Activated CD4-positive, alpha-beta T cell treated with anti-CD3 and anti-CD28 coated beads, Interleukin-2, amount 10 ng/mL, durations not matched to agents 7 days and 5 days (primary cell): ENCODE measurements at regions not wholly inside any gene's neighbourhood (a gene's known extent, or its start where the extent isn't known, plus 50 kb on each side); places are given as distances from the start of the nearest gene placed in this dataset.

Experiments
- CTCF ChIA-PET: fragments of 350-600 bp; sonication (Branson Sonifier 250); formaldehyde crosslinking; loops from one replicate; lab custom pipeline; 2021; ENCODE audit warnings: antibody characterized with exemption; lab: Charles Lee
- POLR2A ChIA-PET: fragments of 350-600 bp; sonication (Branson Sonifier 250); formaldehyde crosslinking; loops from one replicate; lab custom pipeline; 2021; ENCODE audit warnings: antibody characterized with exemption; lab: Charles Lee
- DNase-seq: peaks from one replicate; pipeline ENCODE4 v3.0.0-alpha.2; 2020
- H3K27ac Mint-ChIP-seq: one replicate; pipeline ENCODE4 v1.8.0; 2021; ENCODE audit warnings: mild to moderate bottlenecking, moderate library complexity, mixed read lengths
- H3K27me3 Mint-ChIP-seq: one replicate; pipeline ENCODE4 v1.8.0; 2021; ENCODE audit warnings: mixed read lengths
- H3K36me3 Mint-ChIP-seq: one replicate; pipeline ENCODE4 v1.8.0; 2021; ENCODE audit warnings: low read depth, mixed read lengths
- H3K4me1 Mint-ChIP-seq: one replicate; pipeline ENCODE4 v1.8.0; 2021; ENCODE audit warnings: mixed read lengths
- H3K4me3 Mint-ChIP-seq: one replicate; pipeline ENCODE4 v1.8.0; 2021; ENCODE audit warnings: mild to moderate bottlenecking, moderate library complexity, mixed read lengths
- H3K9me3 Mint-ChIP-seq: one replicate; pipeline ENCODE4 v1.8.0; 2021; ENCODE audit warnings: mixed read lengths

DNA sequence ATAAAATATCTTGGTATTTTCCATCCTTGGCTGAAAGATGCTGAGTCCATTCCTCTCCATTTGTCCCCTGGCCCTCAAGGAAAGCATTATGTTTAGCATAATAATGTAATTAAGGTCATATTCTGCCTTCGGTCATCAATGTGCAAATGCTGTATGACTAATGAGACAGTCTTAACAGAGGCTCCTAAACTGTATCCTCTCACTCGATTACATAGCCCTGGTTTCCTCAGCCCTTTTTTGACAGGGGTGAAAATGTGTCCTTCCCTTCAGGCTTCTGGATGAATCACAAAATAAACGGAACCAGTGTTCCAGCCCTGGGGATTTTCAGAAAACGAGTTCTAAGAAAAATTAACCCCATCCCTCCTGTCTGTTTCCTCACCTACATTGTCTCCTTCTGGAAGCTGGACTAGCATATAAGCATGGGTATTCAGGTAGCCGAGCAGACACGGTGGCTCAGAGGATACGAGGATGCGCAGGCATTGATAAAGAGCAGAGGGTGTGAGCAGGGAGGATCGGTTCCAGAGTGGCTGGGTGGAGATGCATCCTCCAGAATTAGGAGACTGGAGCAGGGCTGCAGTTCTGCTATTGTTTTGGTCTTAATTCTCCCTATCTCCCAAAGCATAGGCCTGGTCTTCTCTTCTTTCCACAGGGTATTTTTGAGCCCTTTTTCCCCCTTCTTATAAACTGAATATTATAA, 742.9 kb downstream of the TLR4 start:
- H3K27me3 Mint-ChIP-seq: no peaks in the 10 kb centered on the region
- ChIA-PET CTCF (no interaction called here), POLR2A (no interaction called here)
- H3K9me3 Mint-ChIP-seq: no peaks in the 10 kb centered on the region
- H3K27ac Mint-ChIP-seq: no peak overlapping the region
- no peaks in the 10 kb centered on the region for H3K4me1 Mint-ChIP-seq
- no peak for DNase-seq
- no peak overlapping the region for H3K4me3 Mint-ChIP-seq
- H3K36me3 Mint-ChIP-seq: no peaks in the 10 kb centered on the region

DNA sequence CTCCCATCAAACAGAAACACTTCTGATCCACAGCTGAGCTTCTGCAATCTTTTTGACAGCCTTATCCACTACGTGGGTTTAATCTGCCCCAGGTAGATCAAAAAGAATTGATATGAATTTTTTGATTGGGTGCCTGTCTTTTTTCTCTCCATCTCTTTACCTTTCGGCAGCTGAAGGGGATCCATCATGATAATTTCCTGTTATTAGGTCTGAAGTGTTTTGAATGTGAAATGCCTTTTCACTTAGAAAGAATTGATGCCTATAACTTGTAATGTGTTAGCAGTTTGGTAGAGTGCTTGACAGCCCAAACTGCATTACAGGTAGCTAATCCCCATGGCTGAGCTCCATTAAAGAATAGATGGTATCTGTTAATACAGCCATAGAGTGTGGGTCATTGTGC, 745.4 kb downstream of the TLR4 start:
- no peak for DNase-seq
- no peaks in the 10 kb centered on the region for H3K9me3 Mint-ChIP-seq
- no peaks in the 10 kb centered on the region for H3K36me3 Mint-ChIP-seq
- ChIA-PET CTCF (no interaction called here), POLR2A (no interaction called here)
- H3K4me1 Mint-ChIP-seq: no peaks in the 10 kb centered on the region
- no peak overlapping the region for H3K4me3 Mint-ChIP-seq
- H3K27ac Mint-ChIP-seq: no peak overlapping the region
- H3K27me3 Mint-ChIP-seq: no peaks in the 10 kb centered on the region

DNA sequence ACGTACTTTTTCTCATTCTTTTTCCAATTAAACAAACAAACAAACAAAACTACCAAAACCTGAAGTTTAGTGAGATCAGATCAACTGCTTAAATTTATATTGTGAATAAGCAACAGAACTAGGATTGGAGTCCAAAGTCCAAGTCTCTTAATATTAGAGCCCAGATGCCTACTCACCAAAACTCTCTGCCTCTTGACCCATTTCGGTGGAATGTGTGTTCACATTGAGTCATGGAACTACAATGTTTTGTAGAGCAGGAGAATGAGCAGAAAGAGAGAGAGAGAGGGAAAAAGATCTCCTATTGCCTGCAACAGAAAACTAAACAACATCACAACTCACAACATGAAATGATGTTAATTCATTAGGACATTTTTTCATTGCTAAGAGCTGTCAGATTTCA, 751.1 kb downstream of the TLR4 start:
- no peak overlapping the region for H3K27ac Mint-ChIP-seq
- H3K4me1 Mint-ChIP-seq: no peaks in the 10 kb centered on the region
- no peaks in the 10 kb centered on the region for H3K27me3 Mint-ChIP-seq
- POLR2A ChIA-PET: no interaction called here
- no peaks in the 10 kb centered on the region for H3K36me3 Mint-ChIP-seq
- H3K9me3 Mint-ChIP-seq: no peaks in the 10 kb centered on the region
- DNase-seq: no peak
- CTCF ChIA-PET: no interaction called here
- H3K4me3 Mint-ChIP-seq: no peak overlapping the region

DNA sequence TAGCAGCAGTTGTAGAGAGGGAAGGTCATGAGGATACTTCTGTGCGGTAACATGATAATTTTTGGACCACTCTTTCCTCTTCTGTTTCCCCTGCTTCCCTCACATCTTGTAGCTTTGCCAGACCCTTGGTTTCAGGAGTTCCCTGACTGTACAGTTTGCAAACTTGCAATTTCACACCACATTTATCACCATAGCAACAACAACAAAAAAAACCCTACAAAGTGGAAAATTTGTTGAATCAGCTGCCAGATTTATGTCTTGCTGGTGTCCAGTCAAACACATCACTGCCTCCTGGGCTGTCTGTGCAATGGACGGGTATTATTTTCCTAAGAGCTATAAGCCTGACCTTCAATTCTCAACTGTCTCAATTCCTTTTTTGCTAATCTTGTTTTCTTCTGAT, 751.6 kb downstream of the TLR4 start:
- Mint-ChIP-seq H3K27ac (no peak overlapping the region), H3K27me3 (no peaks in the 10 kb centered on the region), H3K36me3 (no peaks in the 10 kb centered on the region), H3K9me3 (no peaks in the 10 kb centered on the region), H3K4me1 (no peaks in the 10 kb centered on the region), H3K4me3 (no peak overlapping the region)
- no peak for DNase-seq
- POLR2A ChIA-PET: no interaction called here
- CTCF ChIA-PET: no interaction called here

DNA sequence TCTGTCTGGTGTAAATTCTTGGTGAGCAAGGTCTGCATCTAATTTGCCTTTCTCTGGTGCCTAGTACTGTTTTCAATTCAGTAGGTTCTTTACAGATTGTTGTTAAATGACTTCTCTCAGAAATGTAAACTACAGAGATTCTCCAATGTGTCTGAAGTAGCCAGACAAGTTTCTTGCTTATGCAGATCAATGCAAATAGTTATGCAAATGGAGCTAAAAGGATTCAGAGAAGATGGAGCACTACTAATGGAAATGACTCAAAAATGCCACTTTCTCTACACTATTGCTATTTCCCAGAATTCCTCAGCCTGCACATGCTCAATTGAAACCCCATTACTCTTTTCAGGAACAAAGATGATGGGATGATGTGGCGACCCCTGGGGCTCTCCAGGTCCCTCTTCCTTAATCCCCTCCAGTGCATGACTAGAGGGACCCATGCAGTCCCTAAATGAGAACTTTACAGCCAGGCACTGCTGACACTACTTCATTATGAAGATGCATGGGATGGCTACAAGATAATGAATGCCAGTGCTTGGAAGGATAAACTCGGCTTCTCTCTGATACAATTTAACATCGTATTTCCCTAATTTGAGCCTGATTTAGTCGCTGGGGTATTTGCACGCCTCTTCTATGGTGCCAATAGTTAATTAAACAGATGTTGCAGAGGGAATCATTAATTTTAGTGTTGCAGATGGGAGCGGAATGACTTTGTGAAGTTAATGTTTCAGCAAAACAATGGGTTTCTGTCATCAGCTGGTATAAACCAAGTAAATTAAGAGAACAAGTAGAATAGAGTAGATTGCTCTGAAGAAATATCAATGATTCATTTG, 753.2 kb downstream of the TLR4 start:
- Mint-ChIP-seq H3K9me3 (no peaks in the 10 kb centered on the region), H3K4me3 (no peak overlapping the region), H3K27ac (no peak overlapping the region), H3K4me1 (no peaks in the 10 kb centered on the region), H3K27me3 (no peaks in the 10 kb centered on the region), H3K36me3 (no peaks in the 10 kb centered on the region)
- POLR2A ChIA-PET: no interaction called here
- CTCF ChIA-PET: no interaction called here
- DNase-seq: no peak

DNA sequence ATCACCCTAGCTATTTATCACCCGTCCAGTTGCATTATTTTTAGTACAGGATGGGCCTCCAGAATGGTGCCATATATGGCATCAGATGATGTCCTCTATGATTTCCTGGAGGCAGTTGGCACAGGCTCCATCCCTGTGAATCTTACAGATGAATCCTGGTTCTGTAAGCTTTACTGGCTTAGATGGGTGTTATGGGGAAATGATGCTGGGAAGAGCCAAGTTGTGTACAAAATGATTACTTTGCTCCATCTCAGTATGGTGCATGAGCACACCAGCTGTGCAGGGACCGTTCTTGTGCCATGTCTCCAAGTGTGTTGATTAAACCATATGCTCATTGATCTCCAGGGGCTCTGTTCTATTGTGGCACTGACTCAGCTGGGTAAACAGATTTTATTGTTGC, 755.7 kb downstream of the TLR4 start:
- CTCF ChIA-PET: no interaction called here
- POLR2A ChIA-PET: no interaction called here
- no peaks in the 10 kb centered on the region for H3K27me3 Mint-ChIP-seq

DNA sequence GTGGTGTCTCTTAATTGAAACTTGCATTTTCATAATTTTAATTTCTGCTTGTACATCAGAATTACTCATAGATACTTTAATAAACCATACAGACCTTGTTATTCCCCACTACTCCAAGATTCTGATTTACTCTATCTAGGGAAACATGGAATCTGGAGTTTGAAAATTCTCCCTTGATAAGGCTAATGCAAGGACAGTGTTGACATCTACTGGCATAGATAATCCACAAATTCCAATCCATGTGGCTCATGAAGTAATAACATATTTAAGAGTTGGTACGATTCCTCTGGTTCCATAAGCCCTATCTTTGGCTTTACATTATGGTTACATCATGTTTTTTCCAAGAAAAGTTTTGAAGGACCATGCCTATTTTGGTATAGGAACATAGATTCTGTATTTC, 759.2 kb downstream of the TLR4 start:
- Mint-ChIP-seq H3K27me3 (no peaks in the 10 kb centered on the region), H3K9me3 (no peaks in the 10 kb centered on the region), H3K27ac (no peak overlapping the region), H3K36me3 (no peaks in the 10 kb centered on the region), H3K4me1 (no peaks in the 10 kb centered on the region), H3K4me3 (no peak overlapping the region)
- ChIA-PET CTCF (no interaction called here), POLR2A (no interaction called here)
- no peak for DNase-seq

More for the DNA sequence above, 755.7 kb downstream of the TLR4 start:
- H3K27ac Mint-ChIP-seq: no peak overlapping the region
- H3K4me1 Mint-ChIP-seq: no peaks in the 10 kb centered on the region
- no peaks in the 10 kb centered on the region for H3K36me3 Mint-ChIP-seq
- no peak for DNase-seq
- H3K9me3 Mint-ChIP-seq: no peaks in the 10 kb centered on the region
- no peak overlapping the region for H3K4me3 Mint-ChIP-seq

DNA sequence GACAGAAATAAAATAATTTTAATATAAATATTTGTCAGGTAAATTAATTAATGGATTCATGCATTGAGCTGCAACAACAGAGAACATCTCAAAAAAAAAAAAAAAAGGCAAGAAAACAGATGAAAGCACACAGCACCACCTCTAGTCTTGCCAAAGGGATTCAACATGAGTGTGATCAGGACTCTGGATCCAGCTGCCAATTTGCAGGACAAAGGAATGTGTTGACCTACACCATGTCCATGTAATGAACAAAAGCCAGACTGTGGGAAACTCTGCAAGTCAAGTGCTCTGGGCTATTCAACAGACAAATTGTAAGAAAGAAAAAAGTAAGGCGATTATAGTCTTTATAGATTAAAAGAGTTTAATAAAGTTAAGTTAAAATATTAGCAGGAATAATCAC, 769.3 kb downstream of the TLR4 start:
- Mint-ChIP-seq H3K36me3 (no peaks in the 10 kb centered on the region), H3K27ac (no peak overlapping the region), H3K27me3 (no peaks in the 10 kb centered on the region), H3K4me1 (no peaks in the 10 kb centered on the region), H3K4me3 (no peak overlapping the region), H3K9me3 (no peaks in the 10 kb centered on the region)
- CTCF ChIA-PET: no interaction called here
- DNase-seq: no peak
- POLR2A ChIA-PET: no interaction called here

DNA sequence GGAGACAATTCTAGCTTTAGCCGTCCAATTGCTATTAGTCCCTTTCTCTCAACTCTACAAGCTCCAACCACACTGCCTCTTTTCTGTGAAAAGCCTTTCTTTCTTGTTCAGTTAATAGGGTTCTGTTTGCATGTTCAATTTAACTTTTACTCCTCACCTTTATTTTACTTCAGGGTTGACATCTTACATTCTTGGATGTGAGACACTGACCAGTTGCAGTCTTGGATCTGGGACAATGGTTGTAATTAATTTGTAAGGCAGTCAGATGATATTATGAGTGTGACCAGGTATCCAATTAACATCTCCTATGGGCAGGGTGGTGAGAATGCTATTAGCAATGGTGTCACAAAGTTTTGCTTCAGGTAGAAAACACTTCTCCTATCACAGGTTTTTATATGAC, 774.5 kb downstream of the TLR4 start:
- H3K4me3 Mint-ChIP-seq: no peak overlapping the region
- no peak overlapping the region for H3K27ac Mint-ChIP-seq
- CTCF ChIA-PET: no interaction called here
- POLR2A ChIA-PET: no interaction called here
- no peaks in the 10 kb centered on the region for H3K9me3 Mint-ChIP-seq
- DNase-seq: no peak
- H3K36me3 Mint-ChIP-seq: no peaks in the 10 kb centered on the region
- H3K4me1 Mint-ChIP-seq: no peaks in the 10 kb centered on the region
- no peaks in the 10 kb centered on the region for H3K27me3 Mint-ChIP-seq

DNA sequence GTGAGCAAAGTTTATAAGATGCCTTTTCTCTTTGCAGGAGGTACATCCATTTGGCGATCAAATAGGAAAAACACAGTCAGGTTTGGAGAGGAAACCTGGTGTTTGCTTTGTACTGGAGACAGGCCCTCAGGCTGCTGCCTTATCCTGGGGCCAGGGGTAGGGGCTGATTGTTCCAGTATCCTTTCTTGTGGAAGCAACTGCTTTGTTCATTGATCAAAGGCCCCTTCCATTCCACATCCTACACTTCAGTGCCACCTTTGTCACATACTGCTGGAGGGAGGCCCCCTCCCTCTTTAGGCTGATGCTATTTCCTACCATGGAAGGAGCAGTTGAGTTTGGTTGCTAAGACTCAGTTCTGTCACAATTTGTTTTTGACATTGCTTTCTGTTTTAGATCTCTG, 778.1 kb downstream of the TLR4 start:
- H3K4me3 Mint-ChIP-seq: no peak overlapping the region
- no peaks in the 10 kb centered on the region for H3K27me3 Mint-ChIP-seq
- H3K36me3 Mint-ChIP-seq: no peaks in the 10 kb centered on the region
- POLR2A ChIA-PET: no interaction called here
- H3K27ac Mint-ChIP-seq: no peak overlapping the region
- H3K4me1 Mint-ChIP-seq: no peaks in the 10 kb centered on the region
- CTCF ChIA-PET: no interaction called here
- no peak for DNase-seq
- H3K9me3 Mint-ChIP-seq: no peaks in the 10 kb centered on the region

DNA sequence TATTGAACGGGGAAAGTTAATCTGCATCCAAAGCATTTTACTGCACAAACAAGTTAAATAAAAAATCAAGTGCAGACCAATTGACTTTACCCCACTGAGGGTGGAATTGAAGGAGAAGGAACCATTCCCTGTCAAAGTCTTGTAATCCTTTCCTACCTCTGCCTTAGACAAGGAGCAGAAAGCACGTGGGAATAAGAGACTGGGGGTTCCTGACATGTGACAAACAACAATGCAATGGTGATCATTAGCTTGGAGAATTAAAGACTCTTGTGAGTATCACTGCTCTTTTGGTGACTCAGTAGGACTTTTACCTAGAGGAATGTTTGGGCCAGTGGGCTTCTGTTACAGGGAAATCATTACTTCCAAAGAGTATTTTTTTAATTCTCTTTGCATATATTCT, 779.5 kb downstream of the TLR4 start:
- Mint-ChIP-seq H3K27me3 (no peaks in the 10 kb centered on the region), H3K36me3 (no peaks in the 10 kb centered on the region), H3K4me1 (no peaks in the 10 kb centered on the region), H3K9me3 (no peaks in the 10 kb centered on the region), H3K27ac (no peak overlapping the region), H3K4me3 (no peak overlapping the region)
- ChIA-PET POLR2A (no interaction called here), CTCF (no interaction called here)
- DNase-seq: no peak

DNA sequence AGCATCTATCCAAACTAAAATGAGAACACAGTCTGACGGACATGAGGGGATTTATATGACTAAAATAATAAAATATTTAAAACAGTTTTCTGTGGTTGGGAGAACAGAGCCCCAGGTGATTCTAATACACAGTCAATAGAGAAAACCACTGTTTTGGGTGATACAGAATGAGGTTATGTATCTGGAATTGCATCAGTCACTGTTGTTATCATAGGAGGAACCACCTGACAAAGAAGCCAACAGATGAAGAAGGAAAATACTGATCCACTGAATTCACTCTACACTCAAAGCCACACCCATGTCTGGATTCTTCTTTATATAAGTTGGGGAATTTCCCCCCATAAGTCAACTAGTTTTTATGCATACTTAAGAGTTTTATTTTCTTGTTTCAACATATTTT, 799.0 kb downstream of the TLR4 start:
- H3K9me3 Mint-ChIP-seq: peaks cover 10% of the 10 kb centered on the region
- H3K27ac Mint-ChIP-seq: no peak overlapping the region
- H3K4me1 Mint-ChIP-seq: no peaks in the 10 kb centered on the region
- no peaks in the 10 kb centered on the region for H3K36me3 Mint-ChIP-seq
- DNase-seq: no peak
- CTCF ChIA-PET: no interaction called here
- H3K27me3 Mint-ChIP-seq: no peaks in the 10 kb centered on the region
- H3K4me3 Mint-ChIP-seq: no peak overlapping the region
- POLR2A ChIA-PET: no interaction called here

DNA sequence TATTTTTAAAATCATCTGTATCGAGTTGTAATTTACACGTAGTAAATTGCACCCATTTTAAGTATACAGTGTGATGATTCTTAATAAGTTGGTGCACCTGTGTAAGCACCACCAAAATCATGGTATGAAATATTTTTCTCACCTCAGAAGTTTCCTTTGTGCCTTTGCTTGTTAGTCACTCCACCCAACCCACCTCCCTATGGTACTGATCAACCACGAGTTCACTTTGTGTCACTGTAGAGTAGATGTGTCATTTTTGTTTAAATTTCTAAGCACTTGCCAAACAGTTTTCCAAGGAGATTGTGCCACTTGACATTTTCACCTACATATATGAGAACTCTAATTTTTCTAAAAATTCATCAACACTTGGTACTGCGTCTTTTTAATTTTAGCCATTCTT, 806.5 kb downstream of the TLR4 start:
- H3K27ac Mint-ChIP-seq: no peak overlapping the region
- peaks cover 3% of the 10 kb centered on the region for H3K9me3 Mint-ChIP-seq
- no peak overlapping the region for H3K4me3 Mint-ChIP-seq
- ChIA-PET CTCF (no interaction called here), POLR2A (no interaction called here)
- DNase-seq: no peak
- no peaks in the 10 kb centered on the region for H3K36me3 Mint-ChIP-seq
- no peaks in the 10 kb centered on the region for H3K4me1 Mint-ChIP-seq
- no peaks in the 10 kb centered on the region for H3K27me3 Mint-ChIP-seq

DNA sequence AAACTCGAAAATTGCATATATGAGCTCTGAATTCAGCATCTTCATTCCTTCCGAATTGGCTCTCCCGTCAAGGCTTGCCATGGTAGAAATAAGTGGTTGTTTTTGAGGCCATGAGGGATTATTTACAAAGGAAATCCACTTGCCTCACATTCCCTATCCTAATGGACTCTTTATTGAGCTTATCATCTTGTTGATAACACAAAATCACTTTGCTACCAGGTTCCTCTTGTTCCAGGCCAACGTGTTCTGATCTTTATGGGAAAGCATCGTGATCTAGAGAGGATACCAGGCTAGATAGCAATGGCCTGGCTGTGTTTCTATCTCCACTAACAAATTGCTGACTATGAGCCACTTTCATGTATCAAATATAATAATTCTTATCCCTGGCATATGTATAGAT, 811.7 kb downstream of the TLR4 start:
- no peaks in the 10 kb centered on the region for H3K27me3 Mint-ChIP-seq
- H3K4me3 Mint-ChIP-seq: no peak overlapping the region
- no peak overlapping the region for H3K27ac Mint-ChIP-seq
- no peak for DNase-seq
- no peaks in the 10 kb centered on the region for H3K36me3 Mint-ChIP-seq
- ChIA-PET CTCF (no interaction called here), POLR2A (no interaction called here)
- peaks cover 3% of the 10 kb centered on the region for H3K9me3 Mint-ChIP-seq
- no peaks in the 10 kb centered on the region for H3K4me1 Mint-ChIP-seq
